ENCODE measurements at regions not wholly inside any gene's neighbourhood (a gene's known extent, or its start where the extent isn't known, plus 50 kb on each side); places are given as distances from the start of the nearest gene placed in this dataset.

DNA sequence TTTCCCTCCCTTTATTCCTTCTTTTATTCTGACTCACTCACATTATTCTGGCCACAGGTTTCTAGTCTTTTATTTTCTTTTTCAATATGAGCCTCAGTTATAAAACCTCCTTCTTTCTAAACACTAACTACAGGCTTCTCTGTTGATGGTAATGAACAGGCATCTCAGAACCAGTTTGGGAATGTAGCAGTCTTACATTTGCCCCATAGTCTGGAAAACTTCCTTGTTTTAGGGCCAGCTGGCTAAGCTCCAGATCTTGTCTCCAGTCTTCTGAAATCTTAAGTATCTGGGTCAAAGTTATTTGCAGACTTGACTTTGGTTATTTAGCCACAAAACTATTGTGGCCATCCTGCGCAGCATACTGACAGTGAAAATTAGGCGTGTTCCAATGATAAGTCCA, 97.0 kb upstream of the MAN1A1 start:
- in situ Hi-C loops (cut with MboI; ENCODE audit: low pct_unique_long_range_greater_than_20kb, low sequenced_read_pairs, unreplicated experiment), result no loop called here

DNA sequence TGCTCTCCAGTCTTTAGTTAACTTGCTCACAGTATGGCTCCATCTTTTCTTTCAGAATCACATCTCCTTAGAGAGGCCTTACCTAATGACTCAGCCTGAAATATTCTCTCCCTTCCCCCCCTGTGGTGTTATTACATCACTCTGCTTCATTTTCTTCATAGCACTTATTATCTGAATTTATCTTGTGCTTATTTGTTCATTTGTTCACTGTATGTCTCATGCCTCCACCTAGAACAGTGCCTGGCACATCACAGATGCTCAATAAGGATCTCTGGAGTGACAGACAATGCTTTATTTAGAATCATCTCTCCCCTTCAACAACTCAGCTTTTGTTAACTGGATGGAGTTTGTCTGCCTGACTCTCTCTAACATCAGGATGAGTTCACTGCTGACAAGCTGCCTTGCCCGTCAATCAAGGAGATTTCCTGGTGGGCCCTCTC, 96.6 kb upstream of the MAN1A1 start:
- DNase-seq (ENCODE audit: low spot score), result peak; percentile 27
- TF ChIP-seq, protein P1, sequence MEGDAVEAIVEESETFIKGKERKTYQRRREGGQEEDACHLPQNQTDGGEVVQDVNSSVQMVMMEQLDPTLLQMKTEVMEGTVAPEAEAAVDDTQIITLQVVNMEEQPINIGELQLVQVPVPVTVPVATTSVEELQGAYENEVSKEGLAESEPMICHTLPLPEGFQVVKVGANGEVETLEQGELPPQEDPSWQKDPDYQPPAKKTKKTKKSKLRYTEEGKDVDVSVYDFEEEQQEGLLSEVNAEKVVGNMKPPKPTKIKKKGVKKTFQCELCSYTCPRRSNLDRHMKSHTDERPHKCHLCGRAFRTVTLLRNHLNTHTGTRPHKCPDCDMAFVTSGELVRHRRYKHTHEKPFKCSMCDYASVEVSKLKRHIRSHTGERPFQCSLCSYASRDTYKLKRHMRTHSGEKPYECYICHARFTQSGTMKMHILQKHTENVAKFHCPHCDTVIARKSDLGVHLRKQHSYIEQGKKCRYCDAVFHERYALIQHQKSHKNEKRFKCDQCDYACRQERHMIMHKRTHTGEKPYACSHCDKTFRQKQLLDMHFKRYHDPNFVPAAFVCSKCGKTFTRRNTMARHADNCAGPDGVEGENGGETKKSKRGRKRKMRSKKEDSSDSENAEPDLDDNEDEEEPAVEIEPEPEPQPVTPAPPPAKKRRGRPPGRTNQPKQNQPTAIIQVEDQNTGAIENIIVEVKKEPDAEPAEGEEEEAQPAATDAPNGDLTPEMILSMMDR (IDR thresholded peaks at IDR 0.05; ENCODE audit: extremely low read depth, insufficient read depth, missing control alignments), result no peak
- in situ Hi-C loops (cut with MboI; ENCODE audit: low pct_unique_long_range_greater_than_20kb, low sequenced_read_pairs, unreplicated experiment), result no loop called here

More for the DNA sequence above, 97.0 kb upstream of the MAN1A1 start:
- TF ChIP-seq, protein P1 (IDR thresholded peaks at IDR 0.05; ENCODE audit: extremely low read depth, insufficient read depth, missing control alignments), result no peak
- DNase-seq (ENCODE audit: low spot score), result no peak

DNA sequence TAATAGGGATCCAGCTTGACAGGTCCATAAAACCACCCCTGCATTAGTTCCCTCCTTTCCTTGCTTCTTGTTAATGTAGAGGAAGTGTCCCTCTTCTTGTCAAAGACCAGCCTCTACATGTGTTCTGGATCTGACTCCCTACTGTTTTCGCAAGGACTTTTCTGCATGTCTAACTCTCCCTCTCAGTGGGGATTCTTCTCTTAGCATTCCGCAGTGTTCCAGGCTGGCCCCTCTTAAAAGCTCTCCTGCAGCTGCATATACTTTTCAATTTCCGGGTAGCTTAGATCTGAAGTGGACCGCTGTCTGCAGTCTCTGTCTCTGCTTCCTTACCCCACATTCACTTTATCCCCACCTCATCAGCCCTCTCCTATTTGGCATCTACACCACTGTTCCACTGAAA, 96.1 kb upstream of the MAN1A1 start:
- in situ Hi-C loops (cut with MboI; ENCODE audit: low pct_unique_long_range_greater_than_20kb, low sequenced_read_pairs, unreplicated experiment), result no loop called here
- DNase-seq (ENCODE audit: low spot score), result no peak
- TF ChIP-seq, protein P1 (IDR thresholded peaks at IDR 0.05; ENCODE audit: extremely low read depth, insufficient read depth, missing control alignments), result no peak

GRCh38 chr6:119444642-119445557, 95.3 kb upstream of the MAN1A1 start:
- in situ Hi-C loops (cut with MboI; ENCODE audit: low pct_unique_long_range_greater_than_20kb, low sequenced_read_pairs, unreplicated experiment), result no loop called here
- TF ChIP-seq, protein P1 (IDR thresholded peaks at IDR 0.05; ENCODE audit: extremely low read depth, insufficient read depth, missing control alignments), result no peak
- DNase-seq (ENCODE audit: low spot score), result peak; percentile 48

DNA sequence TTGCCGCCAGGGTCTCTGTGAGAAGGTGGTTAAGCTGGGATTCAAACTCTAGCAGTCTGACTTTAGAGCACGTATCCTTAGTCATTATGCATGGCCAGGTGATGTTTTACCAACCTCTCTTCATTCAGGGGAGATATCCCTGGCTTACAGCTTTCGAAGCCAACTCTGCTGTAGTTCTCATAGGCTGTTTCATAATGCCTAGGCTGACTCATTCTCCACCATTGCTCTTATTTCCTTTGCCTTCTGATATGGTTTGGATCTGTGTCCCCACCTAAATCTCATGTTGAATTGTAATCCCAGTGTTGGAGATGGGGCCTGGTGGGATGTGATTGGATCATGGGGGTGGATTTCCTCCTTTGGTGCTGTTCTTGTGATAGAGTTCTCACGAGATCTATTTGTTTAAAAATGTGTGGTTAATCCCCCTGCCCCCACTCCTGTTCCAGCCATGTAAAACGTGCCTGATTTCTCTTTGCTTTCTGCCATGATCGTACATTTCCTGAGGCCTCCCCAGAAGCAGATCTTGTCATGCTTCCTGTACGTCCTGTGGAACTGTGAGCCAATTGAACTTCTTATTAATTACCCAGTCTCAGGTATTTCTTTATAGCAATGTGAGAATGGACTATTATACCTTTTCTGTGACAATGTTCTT, 94.6 kb upstream of the MAN1A1 start:
- DNase-seq (ENCODE audit: low spot score), result no peak
- TF ChIP-seq, protein P1 (IDR thresholded peaks at IDR 0.05; ENCODE audit: extremely low read depth, insufficient read depth, missing control alignments), result no peak
- in situ Hi-C loops (cut with MboI; ENCODE audit: low pct_unique_long_range_greater_than_20kb, low sequenced_read_pairs, unreplicated experiment), result no loop called here

- in situ Hi-C loops (cut with MboI; ENCODE audit: low pct_unique_long_range_greater_than_20kb, low sequenced_read_pairs, unreplicated experiment), result no loop called here
- peak; percentile 30 for DNase-seq (ENCODE audit: low spot score)
- TF ChIP-seq, protein P1 (IDR thresholded peaks at IDR 0.05; ENCODE audit: extremely low read depth, insufficient read depth, missing control alignments), result no peak
These were observed 93.2 kb upstream of the MAN1A1 start for GRCh38 chr6:119442776-119443184.

All from GM13977 (cell line).